ENCODE measurements at regions not wholly inside any gene's neighbourhood (a gene's known extent, or its start where the extent isn't known, plus 50 kb on each side); places are given as distances from the start of the nearest gene placed in this dataset.

GRCh38 chr7:84612981-84613681, 418.5 kb upstream of the SEMA3A start:
- H3K4me1 ChIP-seq (ENCODE audit: low read length) = no peaks in the 10 kb centered on the region
- H3K27me3 ChIP-seq (replicated peaks; ENCODE audit: insufficient read depth, low read length) = no peaks in the 10 kb centered on the region
- no peaks in the 10 kb centered on the region for H3K36me3 ChIP-seq (replicated peaks; ENCODE audit: insufficient read depth, low read length)
- no peak overlapping the region for H3K27ac ChIP-seq (ENCODE audit: low read length)
- no peaks in the 10 kb centered on the region for H4K20me1 ChIP-seq (ENCODE audit: insufficient read depth, low read length)
- TF ChIP-seq EZH2 (optimal IDR thresholded peaks at IDR 0.05; ENCODE audit: low read depth, low read length) (no peak), CTCF (IDR thresholded peaks at IDR 0.05; ENCODE audit: low read length) (no peak), EZH2phosphoT487 (IDR thresholded peaks at IDR 0.05; ENCODE audit: low read length) (no peak)
- H3K9ac ChIP-seq (ENCODE audit: low read length) = no peak overlapping the region
- no peak overlapping the region for H3K4me2 ChIP-seq (ENCODE audit: low read depth, low read length)
- no peak overlapping the region for H2AFZ ChIP-seq (ENCODE audit: low read length)
- H3K9me2 ChIP-seq (replicated peaks; ENCODE audit: insufficient read depth, low read length) = no peaks in the 10 kb centered on the region
- H3K79me2 ChIP-seq (ENCODE audit: low read length) = no peaks in the 10 kb centered on the region
- no peak overlapping the region for H3K4me3 ChIP-seq (ENCODE audit: low read length)
- DNase-seq = no peak
- no peaks in the 10 kb centered on the region for H3F3A ChIP-seq (ENCODE audit: insufficient read depth, low read length)
- no peaks in the 10 kb centered on the region for H3K9me3 ChIP-seq (replicated peaks; ENCODE audit: insufficient read depth, low read length)

GRCh38 chr7:84611391-84611790, 416.8 kb upstream of the SEMA3A start:
- Histone ChIP-seq H3K9me3 (replicated peaks; ENCODE audit: insufficient read depth, low read length) (no peaks in the 10 kb centered on the region), H3K4me3 (ENCODE audit: low read length) (no peak overlapping the region), H3F3A (ENCODE audit: insufficient read depth, low read length) (no peaks in the 10 kb centered on the region), H3K36me3 (replicated peaks; ENCODE audit: insufficient read depth, low read length) (no peaks in the 10 kb centered on the region), H3K9me2 (replicated peaks; ENCODE audit: insufficient read depth, low read length) (no peaks in the 10 kb centered on the region), H3K4me1 (ENCODE audit: low read length) (no peaks in the 10 kb centered on the region), H3K79me2 (ENCODE audit: low read length) (no peaks in the 10 kb centered on the region), H3K4me2 (ENCODE audit: low read depth, low read length) (no peak overlapping the region), H3K27me3 (replicated peaks; ENCODE audit: insufficient read depth, low read length) (no peaks in the 10 kb centered on the region), H3K27ac (ENCODE audit: low read length) (no peak overlapping the region), H2AFZ (ENCODE audit: low read length) (no peak overlapping the region), H3K9ac (ENCODE audit: low read length) (no peak overlapping the region), H4K20me1 (ENCODE audit: insufficient read depth, low read length) (no peaks in the 10 kb centered on the region)
- no peak for DNase-seq
- TF ChIP-seq EZH2phosphoT487 (IDR thresholded peaks at IDR 0.05; ENCODE audit: low read length) (no peak), EZH2 (optimal IDR thresholded peaks at IDR 0.05; ENCODE audit: low read depth, low read length) (no peak), CTCF (IDR thresholded peaks at IDR 0.05; ENCODE audit: low read length) (no peak)

GRCh38 chr7:84610390-84610789, 415.8 kb upstream of the SEMA3A start:
- DNase-seq = no peak
- Histone ChIP-seq H4K20me1 (ENCODE audit: insufficient read depth, low read length) (no peaks in the 10 kb centered on the region), H3K4me3 (ENCODE audit: low read length) (no peak overlapping the region), H2AFZ (ENCODE audit: low read length) (no peak overlapping the region), H3K9me2 (replicated peaks; ENCODE audit: insufficient read depth, low read length) (no peaks in the 10 kb centered on the region), H3K27ac (ENCODE audit: low read length) (no peak overlapping the region), H3K4me1 (ENCODE audit: low read length) (no peaks in the 10 kb centered on the region), H3K79me2 (ENCODE audit: low read length) (no peaks in the 10 kb centered on the region), H3K9ac (ENCODE audit: low read length) (no peak overlapping the region), H3K9me3 (replicated peaks; ENCODE audit: insufficient read depth, low read length) (no peaks in the 10 kb centered on the region), H3F3A (ENCODE audit: insufficient read depth, low read length) (no peaks in the 10 kb centered on the region), H3K36me3 (replicated peaks; ENCODE audit: insufficient read depth, low read length) (no peaks in the 10 kb centered on the region), H3K27me3 (replicated peaks; ENCODE audit: insufficient read depth, low read length) (no peaks in the 10 kb centered on the region), H3K4me2 (ENCODE audit: low read depth, low read length) (no peak overlapping the region)
- TF ChIP-seq EZH2 (optimal IDR thresholded peaks at IDR 0.05; ENCODE audit: low read depth, low read length) = no peak
- TF ChIP-seq CTCF (IDR thresholded peaks at IDR 0.05; ENCODE audit: low read length) = no peak
- TF ChIP-seq EZH2phosphoT487 (IDR thresholded peaks at IDR 0.05; ENCODE audit: low read length) = no peak

Measured in MM.1S (cell line).